Left hindlimb (tissue), 1 donor: ENCODE measurements at regions not wholly inside any gene's neighbourhood (a gene's known extent, or its start where the extent isn't known, plus 50 kb on each side); places are given as distances from the start of the nearest gene placed in this dataset.
A peak's percentile ranks its signal among the peaks of the same experiment; 100 is the strongest.
"Not testable (repeated sequence)": the region's sequence is repeated elsewhere in the genome, so short reads cannot be mapped to it uniquely, and the experiment has no call there.

ENCODE experiments used
- DNase-seq: peaks from one replicate; pipeline ENCODE4 v3.0.0-alpha.2; 2018

DNA sequence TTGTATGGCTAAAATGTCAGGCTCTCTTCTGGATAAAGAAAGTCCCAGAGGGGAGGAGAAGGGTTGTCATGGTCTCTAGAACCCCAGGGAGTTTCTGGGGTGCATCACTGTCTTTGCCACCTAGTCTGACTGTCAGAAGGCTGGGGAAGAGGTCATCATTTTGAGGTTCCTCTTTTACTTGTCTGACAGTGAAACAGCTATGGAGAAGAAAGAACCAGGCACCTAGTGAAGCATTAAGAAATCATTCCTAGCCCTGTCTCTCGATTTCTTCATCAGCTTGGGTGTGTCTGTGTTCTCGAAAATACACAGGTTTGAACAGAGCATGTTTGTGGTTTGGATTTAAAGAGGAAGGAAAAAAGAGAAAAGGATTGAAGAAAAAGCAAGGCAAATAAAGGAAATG, 158.7 kb upstream of the LRIG3 start:
- no peak for DNase-seq

GRCh38 chr12:59077575-59078426, 157.5 kb upstream of the LRIG3 start:
- DNase-seq, result peak; percentile 72

DNA sequence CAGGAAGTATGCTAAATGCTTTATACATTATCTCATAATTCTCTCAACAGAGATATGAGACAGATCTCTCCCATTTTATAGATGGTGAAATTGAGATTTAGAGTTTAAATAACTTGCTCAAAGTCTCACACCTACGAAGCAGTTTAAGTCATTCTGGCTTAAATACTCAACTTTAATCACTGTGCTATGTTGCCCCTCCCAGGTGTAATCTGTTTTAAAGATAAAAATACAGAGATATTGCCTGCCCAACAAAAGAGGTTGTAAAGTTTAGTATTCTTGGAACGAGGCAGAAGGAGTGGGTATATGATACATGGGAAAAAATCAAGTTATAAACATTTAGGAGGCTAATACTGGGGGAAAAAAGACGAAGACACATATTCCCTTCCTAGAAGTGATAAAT, 156.8 kb upstream of the LRIG3 start:
- no peak for DNase-seq

- DNase-seq, result no peak
Measured at GRCh38 chr12:59076622-59077021, 156.3 kb upstream of the LRIG3 start.

DNA sequence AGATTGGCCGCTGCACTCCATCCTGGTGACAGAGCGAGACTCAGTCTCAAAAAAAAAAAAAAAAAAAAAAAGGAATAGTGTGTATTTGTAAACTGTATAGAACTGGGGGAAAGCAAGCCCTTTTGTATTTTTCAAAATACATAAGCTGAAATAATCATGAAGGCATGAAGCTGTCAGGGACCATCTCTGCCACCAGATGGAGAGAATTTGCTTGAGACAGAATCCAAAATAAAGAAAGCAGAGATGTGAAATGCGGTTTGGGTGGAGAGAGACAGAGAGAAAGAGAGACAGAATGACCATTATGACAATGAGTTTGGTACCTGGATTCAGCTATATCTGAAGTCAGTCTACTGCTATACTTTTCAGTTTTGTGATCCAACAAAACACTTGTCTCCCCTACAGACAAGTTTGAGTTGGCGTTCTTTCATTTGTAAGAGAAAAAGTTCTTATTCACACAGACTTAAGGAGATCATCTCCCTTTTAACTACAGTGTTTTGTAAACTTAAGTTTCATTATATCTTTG, 155.7 kb upstream of the LRIG3 start:
- no peak for DNase-seq

DNA sequence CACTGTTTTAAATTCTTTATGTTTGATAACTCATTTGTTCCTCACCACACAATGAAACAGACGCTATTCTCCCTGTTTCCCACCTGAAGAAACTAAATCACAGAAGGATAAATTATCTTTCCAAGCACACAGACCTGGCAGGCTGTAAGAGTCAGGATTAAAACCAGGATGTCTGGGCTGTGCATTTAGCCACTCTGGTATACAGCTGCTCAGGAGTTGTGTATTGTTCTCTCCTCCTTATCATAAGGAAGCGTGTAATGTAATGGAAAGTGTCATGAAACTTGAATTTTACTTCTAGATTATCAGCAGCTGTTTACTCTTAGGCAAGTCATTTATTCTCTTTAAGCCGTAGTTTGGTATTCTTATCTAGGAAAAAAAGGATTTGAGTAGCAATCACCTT, 154.8 kb upstream of the LRIG3 start:
- DNase-seq, result no peak

DNA sequence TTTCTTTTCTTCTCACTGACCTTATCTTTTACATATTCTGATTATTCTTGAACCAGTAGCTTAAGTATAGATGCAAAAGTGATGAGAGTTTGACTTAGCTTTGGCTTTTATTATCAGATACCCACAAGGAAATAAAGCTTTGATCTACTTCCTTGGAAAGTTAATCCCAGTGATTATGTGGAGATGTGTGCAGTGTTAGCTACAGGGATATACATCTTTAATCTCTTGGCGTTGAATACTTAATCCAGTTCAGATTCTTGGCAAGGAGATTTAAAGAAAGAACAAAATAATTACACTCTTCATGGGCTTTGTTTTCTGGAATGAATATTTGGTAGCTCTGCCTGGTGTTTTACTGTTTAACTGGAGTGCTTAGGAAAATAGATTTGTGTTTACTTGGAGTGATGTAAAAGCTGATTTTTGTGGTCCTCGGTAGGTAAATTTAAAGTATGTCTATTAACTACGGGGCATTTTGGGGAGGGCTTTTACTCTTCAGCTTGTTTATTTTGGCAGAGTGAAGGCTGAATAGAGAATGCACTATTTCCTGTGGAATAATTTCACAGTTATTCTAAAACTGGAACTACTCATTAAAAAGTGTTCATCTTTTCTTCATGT, 150.1 kb upstream of the LRIG3 start:
- DNase-seq, result no peak

DNA sequence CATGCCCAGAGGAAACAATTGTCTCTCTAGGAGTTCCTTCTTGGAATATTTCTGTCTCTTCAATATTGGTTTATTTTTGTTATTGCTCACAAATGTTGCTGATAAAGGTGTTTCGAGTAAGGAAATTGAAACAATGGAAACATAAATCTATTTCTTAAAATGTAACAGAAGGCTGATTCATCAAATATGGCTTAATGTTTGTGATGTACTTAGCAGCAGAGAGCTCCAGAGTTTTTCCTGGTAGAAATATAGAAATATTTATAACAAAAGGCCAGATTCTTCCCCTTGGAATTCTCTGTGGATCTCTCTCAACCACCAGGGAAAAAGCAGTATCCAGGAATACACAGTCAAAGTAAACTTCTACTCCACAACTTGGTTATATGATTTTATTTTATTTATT, 149.2 kb upstream of the LRIG3 start:
- DNase-seq, result no peak

DNA sequence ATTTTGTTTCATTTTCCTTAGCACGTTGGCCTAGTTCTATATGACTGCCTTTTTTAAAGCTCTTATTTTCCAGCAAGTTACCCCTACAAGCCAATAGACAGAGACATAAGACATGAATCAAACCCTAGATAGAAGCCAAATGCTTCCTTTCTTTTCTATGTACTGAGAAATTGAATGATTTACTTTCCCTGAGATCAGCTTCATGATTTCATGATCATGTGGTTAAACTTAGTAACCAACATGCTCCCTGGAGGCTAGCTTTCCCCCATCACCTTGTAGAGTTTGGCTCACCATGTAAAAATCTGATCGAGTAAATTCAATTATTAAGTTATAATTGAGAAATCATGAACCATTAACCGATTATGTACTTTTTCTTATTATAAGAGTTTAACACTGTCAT, 148.1 kb upstream of the LRIG3 start:
- no peak for DNase-seq

GRCh38 chr12:59067083-59067482, 146.8 kb upstream of the LRIG3 start:
- no peak for DNase-seq

DNA sequence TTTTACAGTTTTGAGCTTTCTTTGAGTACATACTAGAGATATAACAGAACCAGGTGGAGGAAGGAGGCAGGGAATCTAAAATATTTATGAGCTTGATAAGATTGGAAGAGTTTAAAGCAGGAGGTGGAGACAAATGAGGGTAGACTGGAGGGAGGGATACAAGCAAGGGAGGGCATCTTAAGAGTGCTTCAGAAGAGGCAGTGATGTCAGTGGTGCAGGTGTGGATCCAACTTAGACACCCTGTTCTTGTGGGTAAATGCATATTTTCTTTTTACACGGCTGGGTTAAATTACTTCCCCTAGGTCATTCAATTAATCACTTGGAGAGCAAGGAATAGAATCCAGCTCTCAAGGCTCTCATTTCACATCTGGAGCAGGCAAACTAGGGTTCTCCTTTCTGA, 146.1 kb upstream of the LRIG3 start:
- DNase-seq, result no peak

- DNase-seq, result peak; percentile 60
Measured at GRCh38 chr12:59059088-59059935, 139.0 kb upstream of the LRIG3 start.

DNA sequence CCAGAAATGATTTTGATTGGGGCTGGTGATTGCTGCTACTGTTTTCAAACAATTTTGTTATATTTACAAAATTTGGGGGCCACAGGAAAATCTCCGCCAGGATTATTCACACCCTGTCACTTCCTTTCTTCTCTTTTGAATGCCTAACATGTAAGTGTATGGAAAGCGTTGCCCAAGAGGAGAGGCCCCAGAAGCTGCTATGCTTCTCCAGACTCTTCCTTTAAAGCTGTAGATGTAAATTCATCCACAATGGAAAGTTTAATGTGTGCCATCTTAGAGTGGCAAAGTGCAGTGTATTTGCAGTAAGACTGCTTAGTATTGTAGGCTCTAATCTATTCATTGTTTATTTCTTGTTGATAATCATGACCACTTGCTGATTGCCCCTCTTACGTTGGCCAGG, 136.7 kb upstream of the LRIG3 start:
- no peak for DNase-seq

GRCh38 chr12:59055204-59055860, 135.0 kb upstream of the LRIG3 start:
- DNase-seq, result no peak

DNA sequence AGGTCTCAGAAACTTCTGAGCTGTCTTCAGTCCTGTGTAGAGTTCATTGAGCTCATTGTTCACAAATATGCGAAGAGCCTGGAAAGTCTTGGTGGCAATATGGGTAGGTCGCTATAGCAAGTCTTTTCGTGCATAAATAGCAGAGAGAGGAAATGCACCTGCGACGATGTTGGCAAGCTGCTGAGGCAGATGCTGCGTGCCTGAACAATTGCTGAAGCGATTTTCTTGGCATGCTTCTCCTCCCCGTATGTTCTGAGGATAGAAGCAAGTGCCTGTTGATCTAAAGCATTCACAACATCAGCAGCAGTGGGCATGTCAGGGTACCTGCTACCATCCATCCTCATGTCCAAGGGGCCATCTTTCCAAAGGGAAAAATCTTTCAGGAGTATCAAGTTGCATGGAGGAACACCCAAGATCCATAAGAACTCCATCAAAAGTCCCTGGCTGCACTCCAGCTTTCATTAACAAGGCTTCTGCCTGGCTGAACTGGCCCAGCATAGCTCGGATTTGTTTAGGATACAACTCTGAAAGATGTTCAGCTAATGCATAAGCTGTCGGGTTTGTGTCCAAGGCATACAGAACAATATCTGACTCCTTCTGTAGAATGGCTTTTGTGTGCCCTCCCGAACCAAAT, 133.1 kb upstream of the LRIG3 start:
- not testable (repeated sequence) for DNase-seq

DNA sequence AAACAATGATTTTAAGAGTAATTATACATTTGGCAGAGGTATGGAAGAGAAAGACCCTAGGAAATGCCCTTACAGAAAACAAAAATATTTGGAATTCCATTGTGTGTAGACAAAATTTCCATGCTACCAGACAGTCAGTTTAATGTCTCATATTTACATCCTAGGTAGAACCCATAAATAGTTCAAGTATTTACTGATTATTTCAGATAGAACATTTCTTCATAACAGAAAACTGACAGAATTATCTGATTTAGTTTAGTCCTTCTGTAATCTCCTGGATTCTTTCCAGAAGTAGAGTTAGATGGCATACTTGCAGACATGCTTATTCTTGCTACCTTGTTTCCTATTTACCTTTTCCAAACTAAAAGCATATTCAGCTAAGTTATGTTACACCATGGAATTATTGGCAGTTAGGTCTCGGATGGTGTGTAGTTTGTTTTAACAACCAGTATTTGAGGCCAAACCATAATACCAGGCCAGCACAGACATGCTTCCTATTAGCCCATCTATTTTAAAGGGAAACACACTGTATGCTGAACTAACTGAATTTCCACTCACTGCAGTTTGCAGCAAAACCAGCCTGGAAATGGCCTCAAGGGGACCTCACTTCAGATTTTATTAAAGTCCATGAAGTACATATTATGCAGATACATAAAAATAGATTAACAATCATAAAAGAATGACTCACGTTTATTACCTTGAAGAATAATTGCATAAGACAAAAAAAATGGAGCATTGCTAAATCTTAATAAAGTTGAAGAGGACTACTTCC, 126.6 kb upstream of the LRIG3 start:
- DNase-seq, result no peak

GRCh38 chr12:59044791-59045190, 124.5 kb upstream of the LRIG3 start:
- no peak for DNase-seq

- DNase-seq, result no peak
Measured at GRCh38 chr12:59041241-59042121, 121.2 kb upstream of the LRIG3 start.

DNA sequence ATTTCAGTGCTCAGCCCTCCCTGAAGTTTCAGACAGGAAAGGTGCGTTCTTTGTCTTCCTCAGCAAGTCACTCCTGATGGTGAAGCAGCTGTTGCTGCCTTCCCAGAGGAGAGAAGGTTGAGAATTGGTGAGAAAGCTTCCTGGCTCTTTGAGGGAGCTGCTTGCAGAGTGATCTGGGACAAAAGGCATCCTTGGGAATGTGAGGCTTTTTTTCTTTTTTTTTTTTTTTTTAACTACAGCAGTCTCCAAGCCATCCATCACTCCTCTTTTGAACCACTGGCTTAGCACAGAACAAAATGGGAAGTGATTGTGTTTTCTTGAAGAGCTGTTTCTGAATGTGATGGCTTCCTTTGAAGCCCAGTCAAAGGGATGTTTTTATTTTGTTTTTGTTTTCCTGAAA, 120.4 kb upstream of the LRIG3 start:
- no peak for DNase-seq

DNA sequence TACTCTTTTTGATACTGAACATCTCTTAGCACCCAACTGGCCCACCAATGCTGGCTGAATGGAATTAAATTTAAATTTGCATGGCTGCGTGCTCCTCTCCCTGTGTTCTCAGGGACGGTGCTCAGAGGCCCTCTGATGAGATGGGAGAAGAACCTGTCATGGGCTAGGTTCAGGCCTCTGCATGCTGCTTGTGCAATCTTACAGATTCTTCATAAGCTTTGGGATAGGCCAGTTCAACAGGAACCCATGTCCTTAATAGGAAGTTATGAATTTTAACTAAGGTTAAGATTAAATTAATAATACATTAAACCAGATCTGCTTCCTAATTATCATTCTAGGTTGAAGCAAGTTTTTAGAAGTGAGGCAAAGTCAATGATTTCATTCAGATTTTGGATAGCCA, 119.7 kb upstream of the LRIG3 start:
- no peak for DNase-seq

GRCh38 chr12:59039005-59039404, 118.7 kb upstream of the LRIG3 start:
- no peak for DNase-seq
